ENCODE measurements at regions not wholly inside any gene's neighbourhood (a gene's known extent, or its start where the extent isn't known, plus 50 kb on each side); places are given as distances from the start of the nearest gene placed in this dataset.

DNA sequence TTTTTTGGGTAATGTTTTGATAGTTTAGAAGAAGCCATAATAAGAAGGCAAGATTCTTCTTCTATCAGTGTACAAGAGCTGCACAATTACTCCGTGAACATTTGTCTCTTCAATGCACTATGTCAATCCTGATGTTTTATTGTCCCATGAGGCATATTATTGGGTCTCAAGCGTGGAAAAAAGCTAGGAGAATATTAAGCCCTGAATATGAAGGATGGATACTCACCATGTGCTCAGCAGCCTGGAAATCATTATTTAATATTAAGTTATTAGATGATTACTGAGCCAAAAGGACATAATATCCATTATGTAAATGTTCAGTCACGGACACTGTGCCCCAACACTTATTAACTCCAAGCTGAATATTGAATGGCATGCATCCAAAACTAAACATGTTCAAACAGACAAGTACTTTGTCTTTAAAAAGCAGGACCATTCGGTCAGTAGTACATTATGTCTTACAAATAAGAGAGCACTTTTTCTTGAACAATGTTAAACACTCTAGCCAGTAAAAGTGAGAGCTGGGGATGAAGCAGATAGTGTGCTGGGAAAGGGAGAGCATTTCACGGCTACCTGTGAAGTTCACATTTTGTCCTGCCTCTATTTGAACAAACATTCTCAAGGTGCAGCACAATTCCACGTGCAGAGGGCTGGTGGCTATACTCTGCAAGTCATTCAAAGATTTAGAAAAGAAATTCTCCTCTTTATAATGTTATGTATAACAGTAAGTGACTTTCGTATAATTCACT, 70.6 kb upstream of the CNR1 start:
- no peaks in the 10 kb centered on the region for H3K27me3 ChIP-seq (ENCODE audit: insufficient read depth, low read length)
- H3K36me3 Mint-ChIP-seq (ENCODE audit: low read depth, unreplicated experiment) = no peaks in the 10 kb centered on the region

GRCh38 chr6:88232753-88233152, 66.6 kb upstream of the CNR1 start:
- DNase-seq (ENCODE audit: low read depth) (no peak), FAIRE-seq (no peak)
- no peaks in the 10 kb centered on the region for H4K20me1 ChIP-seq (ENCODE audit: insufficient read depth, low read length)
- no peak overlapping the region for H3K4me3 ChIP-seq (ENCODE audit: insufficient read depth, low read depth, low read length)
- H3K4me1 Mint-ChIP-seq (ENCODE audit: low read depth, unreplicated experiment) = no peaks in the 10 kb centered on the region
- H3K9me3 Mint-ChIP-seq (ENCODE audit: unreplicated experiment) = peaks cover 15% of the 10 kb centered on the region
- H3K9me3 ChIP-seq (ENCODE audit: insufficient read depth, low read depth, low read length) = peaks cover 4% of the 10 kb centered on the region
- H3K36me3 Mint-ChIP-seq (ENCODE audit: low read depth, unreplicated experiment) = no peaks in the 10 kb centered on the region
- H3K4me1 ChIP-seq (ENCODE audit: insufficient read depth, low read length) = no peaks in the 10 kb centered on the region
- no peaks in the 10 kb centered on the region for H3K27me3 Mint-ChIP-seq (ENCODE audit: low read depth, unreplicated experiment)
- no peaks in the 10 kb centered on the region for H3K27me3 ChIP-seq (ENCODE audit: insufficient read depth, low read length)
- H3K27ac ChIP-seq (ENCODE audit: low read depth, low read length) = no peak overlapping the region
- H3K36me3 ChIP-seq (ENCODE audit: insufficient read depth, low read length) = no peaks in the 10 kb centered on the region
- H3K4me3 Mint-ChIP-seq (ENCODE audit: unreplicated experiment) = no peak overlapping the region
- no peak overlapping the region for H3K9ac ChIP-seq (ENCODE audit: low read length)
- H3K4me2 ChIP-seq (ENCODE audit: low read length) = no peak overlapping the region
- H3K79me2 ChIP-seq (ENCODE audit: insufficient read depth, low read length) = no peaks in the 10 kb centered on the region
- no peak overlapping the region for H2AFZ ChIP-seq (ENCODE audit: low read depth, low read length)
- no peak overlapping the region for H3K27ac Mint-ChIP-seq (ENCODE audit: unreplicated experiment)
- TF ChIP-seq EZH2 (IDR thresholded peaks at IDR 0.05; ENCODE audit: insufficient read depth, low read length) (no peak), CTCF (IDR thresholded peaks at IDR 0.05; ENCODE audit: insufficient read depth, low read depth, low read length) (no peak)

More for the DNA sequence above, 70.6 kb upstream of the CNR1 start:
- Mint-ChIP-seq H3K27ac (ENCODE audit: unreplicated experiment) (no peak overlapping the region), H3K4me3 (ENCODE audit: unreplicated experiment) (no peak overlapping the region), H3K4me1 (ENCODE audit: low read depth, unreplicated experiment) (no peaks in the 10 kb centered on the region), H3K9me3 (ENCODE audit: unreplicated experiment) (peaks cover 8% of the 10 kb centered on the region), H3K27me3 (ENCODE audit: low read depth, unreplicated experiment) (no peaks in the 10 kb centered on the region)
- Histone ChIP-seq H2AFZ (ENCODE audit: low read depth, low read length) (no peak overlapping the region), H3K36me3 (ENCODE audit: insufficient read depth, low read length) (no peaks in the 10 kb centered on the region), H3K9me3 (ENCODE audit: insufficient read depth, low read depth, low read length) (no peaks in the 10 kb centered on the region), H4K20me1 (ENCODE audit: insufficient read depth, low read length) (no peaks in the 10 kb centered on the region), H3K4me3 (ENCODE audit: insufficient read depth, low read depth, low read length) (no peak overlapping the region), H3K79me2 (ENCODE audit: insufficient read depth, low read length) (no peaks in the 10 kb centered on the region), H3K4me2 (ENCODE audit: low read length) (no peak overlapping the region), H3K4me1 (ENCODE audit: insufficient read depth, low read length) (no peaks in the 10 kb centered on the region), H3K27ac (ENCODE audit: low read depth, low read length) (no peak overlapping the region), H3K9ac (ENCODE audit: low read length) (no peak overlapping the region)
- TF ChIP-seq CTCF (IDR thresholded peaks at IDR 0.05; ENCODE audit: insufficient read depth, low read depth, low read length) (no peak), EZH2 (IDR thresholded peaks at IDR 0.05; ENCODE audit: insufficient read depth, low read length) (no peak)
- DNase-seq (ENCODE audit: low read depth) (no peak), FAIRE-seq (no peak)

GRCh38 chr6:88223298-88223697, 57.2 kb upstream of the CNR1 start:
- Mint-ChIP-seq H3K27ac (ENCODE audit: unreplicated experiment) (no peak overlapping the region), H3K36me3 (ENCODE audit: low read depth, unreplicated experiment) (no peaks in the 10 kb centered on the region), H3K9me3 (ENCODE audit: unreplicated experiment) (peaks cover 2% of the 10 kb centered on the region), H3K4me1 (ENCODE audit: low read depth, unreplicated experiment) (no peaks in the 10 kb centered on the region), H3K4me3 (ENCODE audit: unreplicated experiment) (no peak overlapping the region), H3K27me3 (ENCODE audit: low read depth, unreplicated experiment) (no peaks in the 10 kb centered on the region)
- Histone ChIP-seq H2AFZ (ENCODE audit: low read depth, low read length) (no peak overlapping the region), H4K20me1 (ENCODE audit: insufficient read depth, low read length) (no peaks in the 10 kb centered on the region), H3K9me3 (ENCODE audit: insufficient read depth, low read depth, low read length) (no peaks in the 10 kb centered on the region), H3K4me3 (ENCODE audit: insufficient read depth, low read depth, low read length) (no peak overlapping the region), H3K36me3 (ENCODE audit: insufficient read depth, low read length) (no peaks in the 10 kb centered on the region), H3K79me2 (ENCODE audit: insufficient read depth, low read length) (no peaks in the 10 kb centered on the region), H3K4me1 (ENCODE audit: insufficient read depth, low read length) (no peaks in the 10 kb centered on the region), H3K9ac (ENCODE audit: low read length) (no peak overlapping the region), H3K27me3 (ENCODE audit: insufficient read depth, low read length) (no peaks in the 10 kb centered on the region), H3K27ac (ENCODE audit: low read depth, low read length) (no peak overlapping the region), H3K4me2 (ENCODE audit: low read length) (no peak overlapping the region)
- no peak for FAIRE-seq
- no peak for DNase-seq (ENCODE audit: low read depth)
- TF ChIP-seq EZH2 (IDR thresholded peaks at IDR 0.05; ENCODE audit: insufficient read depth, low read length) = no peak
- TF ChIP-seq CTCF (IDR thresholded peaks at IDR 0.05; ENCODE audit: insufficient read depth, low read depth, low read length) = no peak

All from astrocyte (in vitro differentiated cells and primary cell).